KMS-11 (cell line): ENCODE measurements at regions not wholly inside any gene's neighbourhood (a gene's known extent, or its start where the extent isn't known, plus 50 kb on each side); places are given as distances from the start of the nearest gene placed in this dataset.

Source experiments
- H2AFZ ChIP-seq: fragments of 200-600 bp; sonication (generic); 2 replicates; pipeline ENCODE4 v1.6.1; 2016; ENCODE audit warnings: antibody characterized with exemption, mixed run types, low read depth
- H3K27ac ChIP-seq: fragments of 200-600 bp; sonication (generic); 2 replicates; pipeline ENCODE4 v1.6.1; 2016; ENCODE audit warnings: mild to moderate bottlenecking, mixed run types
- H3K27me3 ChIP-seq: fragments of 200-600 bp; sonication (generic); 2 replicates; pipeline ENCODE4 v1.6.1; 2017; ENCODE audit warnings: mild to moderate bottlenecking, low read depth, mixed run types, moderate library complexity; ENCODE audit not compliant: insufficient read depth
- H3K36me3 ChIP-seq: fragments of 200-600 bp; sonication (generic); 2 replicates; pipeline ENCODE4 v1.6.1; 2017; ENCODE audit warnings: mild to moderate bottlenecking, mixed run types; ENCODE audit not compliant: insufficient read depth
- H3K4me1 ChIP-seq: fragments of 200-600 bp; sonication (generic); 2 replicates; pipeline ENCODE4 v1.6.1; 2016; ENCODE audit warnings: mild to moderate bottlenecking, low read depth, mixed run types; ENCODE audit not compliant: poor library complexity, severe bottlenecking
- H3K4me2 ChIP-seq: fragments of 200-600 bp; sonication (generic); 2 replicates; pipeline ENCODE4 v1.7.0; 2016; ENCODE audit warnings: mild to moderate bottlenecking, mixed run types
- H3K4me3 ChIP-seq: fragments of 200-600 bp; sonication (generic); IDR thresholded peaks from 2 replicates; pipeline ENCODE4 v1.6.1; 2017; ENCODE audit warnings: low read depth, low read length, mixed read lengths; ENCODE audit not compliant: insufficient read depth
- H3K79me2 ChIP-seq: fragments of 200-600 bp; sonication (generic); 2 replicates; pipeline ENCODE4 v1.6.1; 2016; ENCODE audit warnings: low read depth, mixed run types; ENCODE audit not compliant: insufficient read depth
- H3K9ac ChIP-seq: fragments of 200-600 bp; sonication (generic); 2 replicates; pipeline ENCODE4 v1.6.1; 2016; ENCODE audit warnings: mild to moderate bottlenecking, mixed run types
- H4K20me1 ChIP-seq: fragments of 200-600 bp; sonication (generic); 2 replicates; pipeline ENCODE4 v1.6.1; 2016; ENCODE audit warnings: mild to moderate bottlenecking, mixed run types; ENCODE audit not compliant: insufficient read depth
- CTCF ChIP-seq: fragments of 200-600 bp; sonication (generic); conservative IDR thresholded peaks from 2 replicates; pipeline ENCODE4 v1.6.1; 2017; ENCODE audit warnings: low read depth, mild to moderate bottlenecking, antibody characterized with exemption, low read length, moderate library complexity, mixed read lengths

GRCh38 chr16:79685871-79686270, 85.3 kb upstream of the MAF start:
- H3K4me1 ChIP-seq: no peaks in the 10 kb centered on the region
- no peak overlapping the region for H3K4me3 ChIP-seq
- H3K36me3 ChIP-seq: no peaks in the 10 kb centered on the region
- H3K27me3 ChIP-seq: no peaks in the 10 kb centered on the region
- H3K9ac ChIP-seq: no peak overlapping the region
- H3K79me2 ChIP-seq: no peaks in the 10 kb centered on the region
- H4K20me1 ChIP-seq: no peaks in the 10 kb centered on the region
- H2AFZ ChIP-seq: no peak overlapping the region
- no peak overlapping the region for H3K4me2 ChIP-seq
- TF ChIP-seq CTCF: no peak
- no peak overlapping the region for H3K27ac ChIP-seq

- H3K4me2 ChIP-seq: no peak overlapping the region
Measured at GRCh38 chr16:79679334-79679733, 78.8 kb upstream of the MAF start.

GRCh38 chr16:79677799-79678530, 77.4 kb upstream of the MAF start:
- Histone ChIP-seq H3K36me3 (no peaks in the 10 kb centered on the region), H3K4me2 (no peak overlapping the region), H3K79me2 (no peaks in the 10 kb centered on the region), H3K4me1 (no peaks in the 10 kb centered on the region), H3K4me3 (no peak overlapping the region), H3K9ac (no peak overlapping the region), H3K27ac (no peak overlapping the region), H4K20me1 (no peaks in the 10 kb centered on the region), H2AFZ (no peak overlapping the region), H3K27me3 (no peaks in the 10 kb centered on the region)
- no peak for TF ChIP-seq CTCF

More at GRCh38 chr16:79679334-79679733, 78.8 kb upstream of the MAF start:
- Histone ChIP-seq H3K27me3 (no peaks in the 10 kb centered on the region), H4K20me1 (no peaks in the 10 kb centered on the region), H3K79me2 (no peaks in the 10 kb centered on the region), H3K4me3 (no peak overlapping the region), H2AFZ (no peak overlapping the region), H3K4me1 (no peaks in the 10 kb centered on the region), H3K36me3 (no peaks in the 10 kb centered on the region), H3K27ac (no peak overlapping the region), H3K9ac (no peak overlapping the region)
- TF ChIP-seq CTCF: no peak

- TF ChIP-seq CTCF: no peak
- H3K27me3 ChIP-seq: no peaks in the 10 kb centered on the region
Measured at GRCh38 chr16:79673635-79674034, 73.1 kb upstream of the MAF start.

More at GRCh38 chr16:79673635-79674034, 73.1 kb upstream of the MAF start:
- Histone ChIP-seq H4K20me1 (no peaks in the 10 kb centered on the region), H3K27ac (no peak overlapping the region), H3K4me2 (no peak overlapping the region), H3K4me3 (no peak overlapping the region), H3K79me2 (no peaks in the 10 kb centered on the region), H2AFZ (no peak overlapping the region), H3K36me3 (no peaks in the 10 kb centered on the region), H3K4me1 (no peaks in the 10 kb centered on the region), H3K9ac (no peak overlapping the region)
